Prostate gland (tissue), 2 donors: ENCODE measurements at regions not wholly inside any gene's neighbourhood (a gene's known extent, or its start where the extent isn't known, plus 50 kb on each side); places are given as distances from the start of the nearest gene placed in this dataset.

Experiments used
- DNase-seq: peaks from one replicate; pipeline ENCODE4 v3.0.0-alpha.2; 2019; ENCODE audit warnings: low spot score
- H3K27ac ChIP-seq, 2 donors: fragments of 200-600 bp; sonication (generic); 2 replicates each; pipeline ENCODE4 v1.5.1; 2017 to 2019
- H3K27me3 ChIP-seq: fragments of 200-600 bp; sonication (generic); replicated peaks from 2 replicates; pipeline ENCODE4 v1.5.1; 2019; ENCODE audit not compliant: insufficient read depth
- H3K36me3 ChIP-seq, 2 donors: fragments of 200-600 bp; sonication (generic); 1 replicate in 1 of 2; 2 replicates in 1 of 2; pipeline versions ENCODE4 v1.5.1 to v1.8.1; 2017 to 2019
- H3K4me1 ChIP-seq: fragments of 200-600 bp; sonication (generic); replicated peaks from 2 replicates; pipeline ENCODE4 v1.5.1; 2019
- H3K4me3 ChIP-seq, 2 donors: fragments of 200-600 bp; sonication (generic); 2 replicates each; pipeline ENCODE4 v1.5.1; 2017 to 2019
- H3K9me3 ChIP-seq: fragments of 200-600 bp; sonication (generic); 2 replicates; pipeline ENCODE4 v1.5.1; 2017
- POLR2A ChIP-seq: fragments of 450-650 bp; IDR thresholded peaks from one replicate; pipeline ENCODE4 v1.6.1; 2016; ENCODE audit warnings: antibody characterized with exemption, mild to moderate bottlenecking
- POLR2AphosphoS5 ChIP-seq: sonication (generic); formaldehyde crosslinking; IDR thresholded peaks from one replicate; pipeline ENCODE4 v1.6.1; 2017; ENCODE audit warnings: antibody characterized with exemption
- WGBS: methylation state at CpG from one replicate; pipeline ENCODE4 v1.1.5; 2018; 5-methylcytosine and 5-hydroxymethylcytosine counted together
- intact Hi-C: fragments of 100-400 bp; cut with DNase I; formaldehyde crosslinking; loops from one replicate; pipeline ENCODE4 v1.14.2; 2022
- TF ChIP-seq, protein P1 (sequence below), 4 experiments: fragments of 200-600 bp in 2 of 4; fragments of 450-650 bp in 2 of 4; sonication (generic) in 2 of 4; IDR thresholded peaks; 1 replicate in 3 of 4; 2 replicates in 1 of 4; pipeline ENCODE4 v1.5.1; 2016 to 2019; ENCODE audit warnings: antibody characterized with exemption in 4 of 4, mild to moderate bottlenecking in 2 of 4, moderate library complexity in 2 of 4

DNA sequence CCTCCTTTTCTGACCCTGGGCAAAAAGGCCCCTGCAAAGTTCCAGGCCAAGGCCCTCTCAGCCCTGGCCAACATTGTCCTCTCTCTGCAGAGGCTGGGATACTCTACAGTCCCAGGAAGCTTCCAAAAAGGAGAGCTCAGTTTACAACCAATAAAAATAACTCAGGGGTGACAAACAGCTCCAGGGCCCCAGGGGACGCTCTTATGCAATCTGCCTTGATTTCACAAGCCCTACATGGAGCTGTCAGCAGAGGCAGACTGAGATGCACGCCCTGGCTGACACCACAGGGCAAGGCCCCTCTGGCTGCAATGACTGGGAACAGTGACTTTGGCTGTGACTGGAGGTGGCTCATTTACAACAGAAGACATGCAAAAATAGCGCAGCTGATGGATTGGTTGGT is 129.0 kb upstream of the MED13L start:
- H3K4me3 ChIP-seq: no peak overlapping the region
- H3K9me3 ChIP-seq: no peaks in the 10 kb centered on the region
- peaks cover 7% of the 10 kb centered on the region for H3K4me1 ChIP-seq
- H3K27ac ChIP-seq: peak overlapping the region in 1 of 2 donors; percentile 8
- 12% methylated on average over 3 of the region's 3 CpGs for WGBS
- intact Hi-C loops: no loop called here
- H3K27me3 ChIP-seq: no peaks in the 10 kb centered on the region
- TF ChIP-seq, protein P1, sequence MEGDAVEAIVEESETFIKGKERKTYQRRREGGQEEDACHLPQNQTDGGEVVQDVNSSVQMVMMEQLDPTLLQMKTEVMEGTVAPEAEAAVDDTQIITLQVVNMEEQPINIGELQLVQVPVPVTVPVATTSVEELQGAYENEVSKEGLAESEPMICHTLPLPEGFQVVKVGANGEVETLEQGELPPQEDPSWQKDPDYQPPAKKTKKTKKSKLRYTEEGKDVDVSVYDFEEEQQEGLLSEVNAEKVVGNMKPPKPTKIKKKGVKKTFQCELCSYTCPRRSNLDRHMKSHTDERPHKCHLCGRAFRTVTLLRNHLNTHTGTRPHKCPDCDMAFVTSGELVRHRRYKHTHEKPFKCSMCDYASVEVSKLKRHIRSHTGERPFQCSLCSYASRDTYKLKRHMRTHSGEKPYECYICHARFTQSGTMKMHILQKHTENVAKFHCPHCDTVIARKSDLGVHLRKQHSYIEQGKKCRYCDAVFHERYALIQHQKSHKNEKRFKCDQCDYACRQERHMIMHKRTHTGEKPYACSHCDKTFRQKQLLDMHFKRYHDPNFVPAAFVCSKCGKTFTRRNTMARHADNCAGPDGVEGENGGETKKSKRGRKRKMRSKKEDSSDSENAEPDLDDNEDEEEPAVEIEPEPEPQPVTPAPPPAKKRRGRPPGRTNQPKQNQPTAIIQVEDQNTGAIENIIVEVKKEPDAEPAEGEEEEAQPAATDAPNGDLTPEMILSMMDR (IDR thresholded peaks at IDR 0.05): peak in 3 of 4 experiments; percentile 11 to 46 (median 44)
- TF ChIP-seq POLR2A (no peak), POLR2AphosphoS5 (peak; percentile 98)
- H3K36me3 ChIP-seq: no peaks in the 10 kb centered on the region
- DNase-seq: peak; percentile 94

DNA sequence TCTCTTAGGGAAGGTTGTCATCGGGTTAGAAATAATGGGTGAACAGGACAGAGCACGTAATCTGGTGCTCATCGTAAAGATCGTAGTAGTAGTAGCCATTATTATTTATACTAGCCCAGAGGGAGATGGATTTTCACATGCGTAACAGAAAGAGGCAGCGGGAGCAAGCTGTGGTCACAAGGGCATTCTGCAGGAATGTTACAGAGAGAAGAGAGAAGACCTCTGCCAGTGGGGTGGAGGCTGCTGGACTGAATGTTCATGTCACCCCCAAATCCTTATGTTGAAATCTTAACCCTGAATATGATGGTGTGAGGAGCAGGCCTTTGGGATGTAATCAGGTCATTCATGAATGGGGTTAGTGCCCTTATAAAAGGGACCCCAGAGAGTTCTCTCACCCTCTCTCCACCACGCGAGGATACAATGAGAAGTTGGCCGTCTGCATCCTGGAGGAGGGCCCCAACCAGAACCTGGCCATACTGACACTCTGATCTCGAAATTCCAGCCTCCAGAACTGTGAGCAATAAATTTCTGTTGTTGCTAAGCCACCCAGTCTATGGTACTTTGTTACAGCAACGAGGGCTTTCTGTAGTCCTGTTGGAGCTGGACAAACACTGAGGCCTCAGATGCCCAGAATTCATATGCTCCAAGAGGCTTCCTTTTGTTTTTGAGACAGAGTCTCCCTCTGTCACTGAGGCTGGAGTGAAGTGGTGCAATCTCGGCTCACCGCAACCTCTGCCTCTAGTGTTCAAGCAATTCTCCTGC is 131.2 kb upstream of the MED13L start:
- Histone ChIP-seq H3K27me3 (no peaks in the 10 kb centered on the region), H3K4me3 (no peak overlapping the region), H3K4me1 (peaks cover 7% of the 10 kb centered on the region), H3K9me3 (no peaks in the 10 kb centered on the region), H3K27ac (no peak overlapping the region), H3K36me3 (no peaks in the 10 kb centered on the region)
- no peak for DNase-seq
- TF ChIP-seq POLR2AphosphoS5 (no peak), POLR2A (no peak)
- TF ChIP-seq, protein P1 (IDR thresholded peaks at IDR 0.05): no peak
- intact Hi-C loops: no loop called here
- WGBS: 92% methylated on average over 13 of the region's 13 CpGs

DNA sequence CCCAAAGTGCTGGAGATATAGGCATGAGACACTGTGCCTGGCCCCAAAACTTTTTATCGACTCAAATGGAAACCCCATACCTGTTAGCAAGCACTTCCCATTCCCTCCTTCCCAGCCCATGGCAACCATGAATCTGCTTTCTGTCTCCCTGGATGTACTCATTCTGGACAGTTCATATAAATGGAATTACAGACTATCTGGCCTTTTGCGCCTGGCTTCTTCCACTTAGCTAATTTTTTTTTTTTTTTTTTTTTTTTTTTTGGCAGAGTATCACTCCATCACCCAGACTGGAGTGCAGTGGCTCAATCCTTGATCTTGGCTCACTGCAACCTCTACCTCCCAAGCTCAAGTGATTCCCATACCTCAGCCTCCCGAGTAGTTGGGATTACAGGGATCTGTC is 134.5 kb upstream of the MED13L start:
- no peak for DNase-seq
- Histone ChIP-seq H3K27me3 (no peaks in the 10 kb centered on the region), H3K9me3 (no peaks in the 10 kb centered on the region), H3K4me3 (no peak overlapping the region), H3K36me3 (no peaks in the 10 kb centered on the region), H3K27ac (no peak overlapping the region), H3K4me1 (no peaks in the 10 kb centered on the region)
- no peak for TF ChIP-seq POLR2A
- WGBS: 90% methylated on average over 3 of the region's 3 CpGs
- intact Hi-C loops: no loop called here

DNA sequence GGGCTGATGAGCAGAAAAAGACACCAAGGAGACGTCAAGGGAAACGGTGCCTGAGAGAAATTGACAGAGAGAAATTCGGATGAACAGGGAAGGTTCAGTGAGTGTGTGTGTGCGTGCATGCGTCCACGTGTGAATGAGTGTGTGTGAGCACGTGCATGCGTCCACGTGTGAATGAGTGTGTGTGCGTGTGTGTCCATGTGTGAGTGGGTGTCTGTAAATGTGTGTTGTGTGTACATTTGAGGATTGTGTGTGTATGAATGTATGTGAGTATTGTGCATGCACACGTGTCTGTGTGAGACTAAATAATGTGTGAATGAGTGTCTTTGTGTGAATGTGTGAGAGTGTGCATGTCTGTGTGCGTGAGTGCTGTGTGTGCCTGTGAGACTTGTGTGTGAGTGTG is 137.4 kb upstream of the MED13L start:
- no peaks in the 10 kb centered on the region for H3K4me1 ChIP-seq
- WGBS: 86% methylated on average over 12 of the region's 12 CpGs
- H3K27me3 ChIP-seq: no peaks in the 10 kb centered on the region
- no peak for TF ChIP-seq POLR2A
- TF ChIP-seq, protein P1 (IDR thresholded peaks at IDR 0.05): no peak
- TF ChIP-seq POLR2AphosphoS5: no peak
- no peak overlapping the region for H3K4me3 ChIP-seq
- DNase-seq: no peak
- no peaks in the 10 kb centered on the region for H3K36me3 ChIP-seq
- H3K9me3 ChIP-seq: no peaks in the 10 kb centered on the region
- H3K27ac ChIP-seq: no peak overlapping the region
- intact Hi-C loops: no loop called here

DNA sequence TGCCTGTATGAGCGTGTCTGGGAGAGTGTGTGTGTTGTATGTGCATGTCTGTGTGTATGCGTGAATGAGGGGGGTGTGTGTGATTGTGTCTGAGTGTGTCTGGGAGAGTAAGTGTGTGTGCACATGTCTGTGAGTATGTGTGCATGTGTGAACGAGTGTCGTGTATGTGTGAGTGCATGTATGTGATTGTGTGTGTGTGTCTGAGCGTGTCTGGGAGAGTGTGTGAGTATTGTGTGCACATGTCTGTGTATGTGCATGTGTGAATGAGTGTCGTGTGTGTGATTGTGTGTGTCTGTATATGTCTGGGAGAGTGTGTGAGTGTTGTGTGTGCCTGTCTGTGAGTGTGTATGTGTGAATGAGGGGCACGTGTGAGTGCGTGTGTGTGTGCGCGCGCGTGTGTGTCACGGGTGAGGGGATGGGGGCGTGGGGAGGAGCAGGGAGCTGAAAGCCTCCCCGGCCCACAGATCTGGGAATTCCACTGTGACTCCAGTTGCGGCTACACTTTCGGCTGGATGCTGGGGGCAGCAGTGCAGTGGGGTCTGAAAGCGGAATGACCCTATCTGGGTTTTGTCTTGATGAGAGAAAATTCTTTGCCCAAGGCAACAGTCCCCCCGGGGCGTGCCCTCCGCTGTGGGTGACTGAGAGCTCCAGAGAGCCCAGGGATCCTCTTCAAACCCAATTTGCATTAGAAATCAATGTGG is 138.1 kb upstream of the MED13L start:
- H3K27me3 ChIP-seq: no peaks in the 10 kb centered on the region
- TF ChIP-seq POLR2A: no peak
- no peak for TF ChIP-seq POLR2AphosphoS5
- TF ChIP-seq, protein P1 (IDR thresholded peaks at IDR 0.05): no peak
- DNase-seq: no peak
- no peak overlapping the region for H3K27ac ChIP-seq
- no peaks in the 10 kb centered on the region for H3K4me1 ChIP-seq
- H3K36me3 ChIP-seq: no peaks in the 10 kb centered on the region
- no peak overlapping the region for H3K4me3 ChIP-seq
- 91% methylated on average over 21 of the region's 21 CpGs for WGBS
- no peaks in the 10 kb centered on the region for H3K9me3 ChIP-seq
- intact Hi-C loops: no loop called here
